PC-9 (cell line): ENCODE measurements at regions not wholly inside any gene's neighbourhood (a gene's known extent, or its start where the extent isn't known, plus 50 kb on each side); places are given as distances from the start of the nearest gene placed in this dataset.
"Not testable (repeated sequence)": the region's sequence is repeated elsewhere in the genome, so short reads cannot be mapped to it uniquely, and the experiment has no call there.

Source experiments
- BruUV-seq: library from RNA; stranded (reverse); fragments of 400-500 nt; replicated peaks from 2 replicates; lab custom pipeline; 2021; lab: Mats Ljungman, UMichigan
- CTCF ChIA-PET: fragments of 300-600 bp; sonication (Branson Sonifier 250); formaldehyde crosslinking; loops from one replicate; lab custom pipeline; 2022; ENCODE audit warnings: antibody characterized with exemption; lab: Charles Lee
- POLR2A ChIA-PET: fragments of 300-600 bp; sonication (Branson Sonifier 250); formaldehyde crosslinking; loops from one replicate; lab custom pipeline; 2022; ENCODE audit warnings: antibody characterized with exemption; ENCODE audit not compliant: unreplicated experiment; lab: Charles Lee
- DNase-seq, 2 experiments: peaks; one replicate each; pipeline versions ENCODE4 v3.0.0 to v3.0.0-alpha.2; 2015 to 2022; ENCODE audit warnings: mixed read lengths in 1 of 2
- H2AFZ ChIP-seq: fragments of 200-600 bp; sonication (generic); 2 replicates; pipeline ENCODE4 v1.8.1; 2017; ENCODE audit warnings: antibody characterized with exemption
- H3F3A ChIP-seq: fragments of 200-600 bp; sonication (generic); 2 replicates; pipeline ENCODE4 v1.8.1; 2017; ENCODE audit warnings: antibody characterized with exemption, mild to moderate bottlenecking, low read depth; ENCODE audit not compliant: insufficient read depth
- H3K27ac ChIP-seq: fragments of 200-600 bp; sonication (generic); 2 replicates; pipeline ENCODE4 v1.6.1; 2016; ENCODE audit warnings: mixed run types
- H3K27me3 ChIP-seq: fragments of 200-600 bp; sonication (generic); 2 replicates; pipeline ENCODE4 v1.6.1; 2016; ENCODE audit warnings: low read depth, mixed run types; ENCODE audit not compliant: insufficient read depth
- H3K36me3 ChIP-seq: fragments of 200-600 bp; sonication (generic); 2 replicates; pipeline ENCODE4 v1.6.1; 2016; ENCODE audit warnings: low read depth, mixed run types
- H3K4me1 ChIP-seq: fragments of 200-600 bp; sonication (generic); replicated peaks from 2 replicates; pipeline ENCODE4 v1.6.1; 2016; ENCODE audit warnings: mixed run types; ENCODE audit not compliant: insufficient read depth
- H3K4me2 ChIP-seq: fragments of 200-600 bp; sonication (generic); 2 replicates; pipeline ENCODE4 v1.6.1; 2017; ENCODE audit warnings: mixed run types
- H3K4me3 ChIP-seq: fragments of 200-600 bp; sonication (generic); 2 replicates; pipeline ENCODE4 v1.6.1; 2016; ENCODE audit warnings: mixed run types
- H3K79me2 ChIP-seq: fragments of 200-600 bp; sonication (generic); 2 replicates; pipeline ENCODE4 v1.6.1; 2017; ENCODE audit warnings: low read depth, mixed run types
- H3K9me2 ChIP-seq: fragments of 200-600 bp; sonication (generic); 2 replicates; pipeline ENCODE4 v1.8.1; 2017; ENCODE audit warnings: mild to moderate bottlenecking; ENCODE audit not compliant: insufficient read depth
- H3K9me3 ChIP-seq: fragments of 200-600 bp; sonication (generic); 2 replicates; pipeline ENCODE4 v1.8.1; 2016; ENCODE audit warnings: low read depth; ENCODE audit not compliant: insufficient read depth
- H4K20me1 ChIP-seq: fragments of 200-600 bp; sonication (generic); 2 replicates; pipeline ENCODE4 v1.8.1; 2017; ENCODE audit not compliant: insufficient read depth
- CTCF ChIP-seq: fragments of 200-600 bp; sonication (generic); conservative IDR thresholded peaks from 2 replicates; pipeline ENCODE4 v1.6.1; 2017; ENCODE audit warnings: mixed run types, antibody characterized with exemption, mild to moderate bottlenecking, moderate library complexity
- EZH2 ChIP-seq: fragments of 200-600 bp; sonication (generic); IDR thresholded peaks from 2 replicates; pipeline ENCODE4 v1.8.0; 2017; ENCODE audit warnings: antibody characterized with exemption, low read depth
- intact Hi-C: fragments of 100-400 bp; cut with micrococcal nuclease; formaldehyde crosslinking; loops from one replicate; pipeline ENCODE4 v1.10.0; 2022; ENCODE audit not compliant: unreplicated experiment

GRCh38 chr3:88301273-88301995 is 151.7 kb downstream of the C3orf38 start:
- no peak for DNase-seq
- POLR2A ChIA-PET: no interaction called here
- CTCF ChIA-PET: no interaction called here

GRCh38 chr3:88301996-88302393 is 152.2 kb downstream of the C3orf38 start:
- no peak overlapping the region for H2AFZ ChIP-seq
- no peak for DNase-seq
- no peak overlapping the region for H3K4me2 ChIP-seq
- no peaks in the 10 kb centered on the region for H3K79me2 ChIP-seq
- no peaks in the 10 kb centered on the region for H4K20me1 ChIP-seq
- H3K4me3 ChIP-seq: no peak overlapping the region
- no peaks in the 10 kb centered on the region for H3F3A ChIP-seq
- no peak overlapping the region for H3K27ac ChIP-seq
- H3K27me3 ChIP-seq: no peaks in the 10 kb centered on the region
- ChIA-PET CTCF (no interaction called here), POLR2A (no interaction called here)
- no peaks in the 10 kb centered on the region for H3K9me2 ChIP-seq
- H3K9me3 ChIP-seq: no peaks in the 10 kb centered on the region
- no peaks in the 10 kb centered on the region for H3K4me1 ChIP-seq
- intact Hi-C loops: no loop called here
- no peaks in the 10 kb centered on the region for H3K36me3 ChIP-seq
- BruUV-seq: no TSS peak
- no peak for TF ChIP-seq EZH2
- no peak for TF ChIP-seq CTCF

More at GRCh38 chr3:88301273-88301995, 151.7 kb downstream of the C3orf38 start:
- intact Hi-C loops: no loop called here
- no peaks in the 10 kb centered on the region for H3K27me3 ChIP-seq
- no peak overlapping the region for H2AFZ ChIP-seq
- TF ChIP-seq EZH2: no peak
- no peaks in the 10 kb centered on the region for H4K20me1 ChIP-seq
- H3K79me2 ChIP-seq: no peaks in the 10 kb centered on the region
- no peaks in the 10 kb centered on the region for H3F3A ChIP-seq
- H3K9me3 ChIP-seq: no peaks in the 10 kb centered on the region
- no peak overlapping the region for H3K4me2 ChIP-seq
- no TSS peak for BruUV-seq
- H3K4me1 ChIP-seq: no peaks in the 10 kb centered on the region
- H3K9me2 ChIP-seq: no peaks in the 10 kb centered on the region
- H3K4me3 ChIP-seq: no peak overlapping the region
- H3K36me3 ChIP-seq: no peaks in the 10 kb centered on the region
- H3K27ac ChIP-seq: no peak overlapping the region

- H3K27me3 ChIP-seq, intact Hi-C loops, H3K4me1 ChIP-seq, H2AFZ ChIP-seq, H3K4me2 ChIP-seq, H4K20me1 ChIP-seq, H3K27ac ChIP-seq, CTCF ChIA-PET, DNase-seq, BruUV-seq, H3K36me3 ChIP-seq, H3K9me2 ChIP-seq, POLR2A ChIA-PET, H3F3A ChIP-seq, H3K9me3 ChIP-seq, H3K79me2 ChIP-seq, H3K4me3 ChIP-seq: not testable (repeated sequence)
Measured at GRCh38 chr3:88303331-88303904, 153.7 kb downstream of the C3orf38 start.

- H3K4me3 ChIP-seq: no peak overlapping the region
Measured at GRCh38 chr3:88307666-88308065, 157.9 kb downstream of the C3orf38 start.

More at GRCh38 chr3:88307666-88308065, 157.9 kb downstream of the C3orf38 start:
- Histone ChIP-seq H3K36me3 (no peaks in the 10 kb centered on the region), H3K9me2 (no peaks in the 10 kb centered on the region), H3F3A (no peaks in the 10 kb centered on the region), H3K27me3 (no peaks in the 10 kb centered on the region), H3K27ac (no peak overlapping the region), H4K20me1 (no peaks in the 10 kb centered on the region), H3K4me1 (no peaks in the 10 kb centered on the region), H3K79me2 (no peaks in the 10 kb centered on the region), H2AFZ (no peak overlapping the region), H3K9me3 (no peaks in the 10 kb centered on the region), H3K4me2 (no peak overlapping the region)
- CTCF ChIA-PET: no interaction called here
- TF ChIP-seq CTCF (no peak), EZH2 (no peak)
- no peak for DNase-seq
- BruUV-seq: no TSS peak
- POLR2A ChIA-PET: no interaction called here
- intact Hi-C loops: no loop called here
